ENCODE measurements at regions not wholly inside any gene's neighbourhood (a gene's known extent, or its start where the extent isn't known, plus 50 kb on each side); places are given as distances from the start of the nearest gene placed in this dataset.
A peak's percentile ranks its signal among the peaks of the same experiment; 100 is the strongest.

DNA sequence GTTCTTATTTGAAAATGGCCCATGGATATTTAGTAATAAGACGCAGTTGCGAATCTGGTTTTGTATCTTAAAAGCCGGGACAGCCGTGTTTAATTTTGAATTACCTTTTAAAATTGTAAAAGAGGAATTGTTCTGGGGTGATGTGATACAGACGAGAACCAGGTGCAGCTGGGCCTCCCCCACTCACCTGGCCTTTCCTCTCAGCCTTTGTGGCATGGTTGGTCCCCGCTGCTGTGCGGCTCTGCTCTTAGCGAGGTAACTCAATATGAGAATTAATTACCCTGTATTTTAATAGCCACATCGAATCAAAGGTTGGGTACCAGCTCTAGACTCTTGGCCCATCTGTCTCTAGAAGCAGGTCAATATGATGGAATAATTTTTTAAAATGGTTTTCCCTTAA lies 56.5 kb upstream of the DACT2 start:
- ChIA-PET CTCF (no interaction called here), POLR2A (ENCODE audit: low non-redundant PET) (no interaction called here)
- intact Hi-C loops (cut with micrococcal nuclease; ENCODE audit: unreplicated experiment) = no loop called here
- peaks cover 5% of the 10 kb centered on the region for H3K9me3 ChIP-seq (ENCODE audit: low read depth, low read length, poor library complexity, severe bottlenecking)
- BruUV-seq (replicated peaks) = no TSS peak
- peaks cover 9% of the 10 kb centered on the region for H3K4me1 ChIP-seq (ENCODE audit: insufficient read depth, low read length, poor library complexity, severe bottlenecking)
- no peaks in the 10 kb centered on the region for H3K27me3 ChIP-seq (replicated peaks; ENCODE audit: insufficient read depth, low read depth, low read length, poor library complexity)
- no peaks in the 10 kb centered on the region for H3K36me3 ChIP-seq (ENCODE audit: insufficient read depth, low read length, poor library complexity, severe bottlenecking)
- no peak for TF ChIP-seq EZH2 (IDR thresholded peaks at IDR 0.05; ENCODE audit: borderline replicate concordance, low read depth, low read length, poor library complexity, severe bottlenecking)
- TF ChIP-seq, protein P1, sequence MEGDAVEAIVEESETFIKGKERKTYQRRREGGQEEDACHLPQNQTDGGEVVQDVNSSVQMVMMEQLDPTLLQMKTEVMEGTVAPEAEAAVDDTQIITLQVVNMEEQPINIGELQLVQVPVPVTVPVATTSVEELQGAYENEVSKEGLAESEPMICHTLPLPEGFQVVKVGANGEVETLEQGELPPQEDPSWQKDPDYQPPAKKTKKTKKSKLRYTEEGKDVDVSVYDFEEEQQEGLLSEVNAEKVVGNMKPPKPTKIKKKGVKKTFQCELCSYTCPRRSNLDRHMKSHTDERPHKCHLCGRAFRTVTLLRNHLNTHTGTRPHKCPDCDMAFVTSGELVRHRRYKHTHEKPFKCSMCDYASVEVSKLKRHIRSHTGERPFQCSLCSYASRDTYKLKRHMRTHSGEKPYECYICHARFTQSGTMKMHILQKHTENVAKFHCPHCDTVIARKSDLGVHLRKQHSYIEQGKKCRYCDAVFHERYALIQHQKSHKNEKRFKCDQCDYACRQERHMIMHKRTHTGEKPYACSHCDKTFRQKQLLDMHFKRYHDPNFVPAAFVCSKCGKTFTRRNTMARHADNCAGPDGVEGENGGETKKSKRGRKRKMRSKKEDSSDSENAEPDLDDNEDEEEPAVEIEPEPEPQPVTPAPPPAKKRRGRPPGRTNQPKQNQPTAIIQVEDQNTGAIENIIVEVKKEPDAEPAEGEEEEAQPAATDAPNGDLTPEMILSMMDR (conservative IDR thresholded peaks at IDR 0.05; ENCODE audit: low read depth, low read length) = no peak
- H3K4me3 ChIP-seq (ENCODE audit: low read depth, low read length, poor library complexity, severe bottlenecking) = no peak overlapping the region
- no peak for DNase-seq (ENCODE audit: low spot score)
- no peak overlapping the region for H3K27ac ChIP-seq (ENCODE audit: low read depth, low read length, poor library complexity, severe bottlenecking)

- Histone ChIP-seq H3K9me3 (ENCODE audit: low read depth, low read length, poor library complexity, severe bottlenecking) (peaks cover 5% of the 10 kb centered on the region), H3K27me3 (replicated peaks; ENCODE audit: insufficient read depth, low read depth, low read length, poor library complexity) (no peaks in the 10 kb centered on the region), H3K27ac (ENCODE audit: low read depth, low read length, poor library complexity, severe bottlenecking) (no peak overlapping the region), H3K4me1 (ENCODE audit: insufficient read depth, low read length, poor library complexity, severe bottlenecking) (peaks cover 9% of the 10 kb centered on the region), H3K36me3 (ENCODE audit: insufficient read depth, low read length, poor library complexity, severe bottlenecking) (no peaks in the 10 kb centered on the region), H3K4me3 (ENCODE audit: low read depth, low read length, poor library complexity, severe bottlenecking) (no peak overlapping the region)
- ChIA-PET POLR2A (ENCODE audit: low non-redundant PET) (no interaction called here), CTCF (no interaction called here)
- DNase-seq (ENCODE audit: low spot score) = no peak
- no peak for TF ChIP-seq EZH2 (IDR thresholded peaks at IDR 0.05; ENCODE audit: borderline replicate concordance, low read depth, low read length, poor library complexity, severe bottlenecking)
- TF ChIP-seq, protein P1 (conservative IDR thresholded peaks at IDR 0.05; ENCODE audit: low read depth, low read length) = no peak
- BruUV-seq (replicated peaks) = no TSS peak
- intact Hi-C loops (cut with micrococcal nuclease; ENCODE audit: unreplicated experiment) = no loop called here
These were observed 57.4 kb upstream of the DACT2 start for GRCh38 chr6:168376811-168377483.

- peaks cover 5% of the 10 kb centered on the region for H3K9me3 ChIP-seq (ENCODE audit: low read depth, low read length, poor library complexity, severe bottlenecking)
- H3K27me3 ChIP-seq (replicated peaks; ENCODE audit: insufficient read depth, low read depth, low read length, poor library complexity) = no peaks in the 10 kb centered on the region
- ChIA-PET CTCF (no interaction called here), POLR2A (ENCODE audit: low non-redundant PET) (no interaction called here)
- H3K4me3 ChIP-seq (ENCODE audit: low read depth, low read length, poor library complexity, severe bottlenecking) = no peak overlapping the region
- TF ChIP-seq, protein P1 (conservative IDR thresholded peaks at IDR 0.05; ENCODE audit: low read depth, low read length) = no peak
- no peak for TF ChIP-seq EZH2 (IDR thresholded peaks at IDR 0.05; ENCODE audit: borderline replicate concordance, low read depth, low read length, poor library complexity, severe bottlenecking)
- H3K4me1 ChIP-seq (ENCODE audit: insufficient read depth, low read length, poor library complexity, severe bottlenecking) = peaks cover 9% of the 10 kb centered on the region
- no peak overlapping the region for H3K27ac ChIP-seq (ENCODE audit: low read depth, low read length, poor library complexity, severe bottlenecking)
- peak; percentile 25 for DNase-seq (ENCODE audit: low spot score)
- BruUV-seq (replicated peaks) = no TSS peak
- intact Hi-C loops (cut with micrococcal nuclease; ENCODE audit: unreplicated experiment) = no loop called here
- no peaks in the 10 kb centered on the region for H3K36me3 ChIP-seq (ENCODE audit: insufficient read depth, low read length, poor library complexity, severe bottlenecking)
These were observed 57.9 kb upstream of the DACT2 start for GRCh38 chr6:168377484-168377855.

Data from A673 (cell line).